ENCODE measurements at regions not wholly inside any gene's neighbourhood (a gene's known extent, or its start where the extent isn't known, plus 50 kb on each side); places are given as distances from the start of the nearest gene placed in this dataset.
A peak's percentile ranks its signal among the peaks of the same experiment; 100 is the strongest.

DNA sequence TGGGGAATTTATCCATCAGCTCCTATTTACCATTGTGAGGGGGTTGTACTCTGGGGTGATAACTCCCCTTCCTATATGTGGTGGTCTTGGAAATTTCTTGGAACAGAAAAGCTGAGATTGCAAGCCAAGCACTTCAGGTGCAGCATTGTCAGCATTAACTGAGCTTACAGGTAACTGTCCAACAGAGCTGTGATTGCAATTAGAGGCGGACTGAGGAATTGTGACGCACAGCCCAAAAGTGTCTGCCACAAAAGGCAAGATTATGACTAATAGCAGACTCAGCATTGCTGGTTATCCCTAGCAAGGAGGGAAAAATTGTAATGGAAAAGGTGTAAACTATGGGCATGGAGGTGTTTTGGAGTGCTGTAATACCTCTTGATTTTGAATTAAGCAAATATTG is 126.1 kb upstream of the AGR3 start:
- TF ChIP-seq, protein P1, sequence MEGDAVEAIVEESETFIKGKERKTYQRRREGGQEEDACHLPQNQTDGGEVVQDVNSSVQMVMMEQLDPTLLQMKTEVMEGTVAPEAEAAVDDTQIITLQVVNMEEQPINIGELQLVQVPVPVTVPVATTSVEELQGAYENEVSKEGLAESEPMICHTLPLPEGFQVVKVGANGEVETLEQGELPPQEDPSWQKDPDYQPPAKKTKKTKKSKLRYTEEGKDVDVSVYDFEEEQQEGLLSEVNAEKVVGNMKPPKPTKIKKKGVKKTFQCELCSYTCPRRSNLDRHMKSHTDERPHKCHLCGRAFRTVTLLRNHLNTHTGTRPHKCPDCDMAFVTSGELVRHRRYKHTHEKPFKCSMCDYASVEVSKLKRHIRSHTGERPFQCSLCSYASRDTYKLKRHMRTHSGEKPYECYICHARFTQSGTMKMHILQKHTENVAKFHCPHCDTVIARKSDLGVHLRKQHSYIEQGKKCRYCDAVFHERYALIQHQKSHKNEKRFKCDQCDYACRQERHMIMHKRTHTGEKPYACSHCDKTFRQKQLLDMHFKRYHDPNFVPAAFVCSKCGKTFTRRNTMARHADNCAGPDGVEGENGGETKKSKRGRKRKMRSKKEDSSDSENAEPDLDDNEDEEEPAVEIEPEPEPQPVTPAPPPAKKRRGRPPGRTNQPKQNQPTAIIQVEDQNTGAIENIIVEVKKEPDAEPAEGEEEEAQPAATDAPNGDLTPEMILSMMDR (IDR thresholded peaks at IDR 0.05; ENCODE audit: insufficient read depth, low read length): no peak
- DNase-seq (ENCODE audit: low read depth): no peak
- H3K4me3 ChIP-seq (ENCODE audit: low read depth, low read length): no peak overlapping the region

DNA sequence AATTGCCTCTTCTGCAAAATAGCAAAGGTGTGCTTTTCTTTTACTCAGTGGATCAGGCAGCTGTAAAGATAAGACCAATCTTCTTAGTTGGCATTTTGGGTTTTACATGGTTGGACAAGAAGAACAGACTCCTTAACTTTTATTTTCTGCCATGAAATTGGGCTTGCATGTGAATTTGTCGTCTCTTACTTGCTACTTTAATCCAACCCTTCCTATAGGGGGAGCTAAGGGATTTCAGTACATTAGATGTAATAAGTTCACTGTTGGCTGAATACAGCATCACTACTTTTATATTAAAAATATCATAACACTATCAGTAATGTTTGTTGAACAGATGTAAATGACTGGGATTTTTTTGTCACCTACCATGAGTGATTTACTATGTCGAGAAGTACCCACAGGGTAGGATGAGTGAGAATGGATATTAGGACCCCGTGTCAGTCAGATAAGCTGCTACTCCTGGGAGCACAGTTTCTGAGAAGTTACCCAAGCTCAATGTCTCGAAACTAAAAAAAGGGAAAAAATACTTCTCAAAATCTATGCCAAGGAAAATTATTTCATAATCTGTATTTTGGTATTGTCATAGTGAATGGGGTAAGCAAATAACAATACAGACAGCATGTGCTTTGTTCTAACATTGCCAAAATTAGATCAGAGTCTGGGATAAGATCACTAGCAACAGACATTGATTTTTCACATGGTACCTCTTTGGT is 127.4 kb upstream of the AGR3 start:
- peak; percentile 73 for DNase-seq (ENCODE audit: low read depth)
- no peak overlapping the region for H3K4me3 ChIP-seq (ENCODE audit: low read depth, low read length)
- TF ChIP-seq, protein P1 (IDR thresholded peaks at IDR 0.05; ENCODE audit: insufficient read depth, low read length): peak; percentile 42

DNA sequence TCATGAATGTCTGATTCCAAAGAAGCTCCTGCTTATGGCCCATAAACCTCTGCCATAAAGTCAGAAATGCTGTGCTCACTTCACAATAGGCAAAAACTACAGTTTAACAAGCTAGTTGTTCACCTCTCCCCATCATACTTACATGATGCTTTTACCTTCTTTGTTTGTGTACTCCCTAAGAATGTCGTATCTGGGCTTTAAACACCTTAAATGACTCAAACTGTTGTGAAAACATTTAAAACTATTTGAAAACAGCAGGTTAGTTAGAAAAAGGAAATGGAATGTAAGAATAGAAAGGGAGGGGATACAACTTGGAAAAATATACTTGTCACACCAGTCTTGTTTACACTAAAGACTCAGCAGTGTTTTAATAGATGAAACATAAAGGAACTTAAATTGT is 128.2 kb upstream of the AGR3 start:
- TF ChIP-seq, protein P1 (IDR thresholded peaks at IDR 0.05; ENCODE audit: insufficient read depth, low read length): no peak
- H3K4me3 ChIP-seq (ENCODE audit: low read depth, low read length): no peak overlapping the region
- DNase-seq (ENCODE audit: low read depth): no peak

DNA sequence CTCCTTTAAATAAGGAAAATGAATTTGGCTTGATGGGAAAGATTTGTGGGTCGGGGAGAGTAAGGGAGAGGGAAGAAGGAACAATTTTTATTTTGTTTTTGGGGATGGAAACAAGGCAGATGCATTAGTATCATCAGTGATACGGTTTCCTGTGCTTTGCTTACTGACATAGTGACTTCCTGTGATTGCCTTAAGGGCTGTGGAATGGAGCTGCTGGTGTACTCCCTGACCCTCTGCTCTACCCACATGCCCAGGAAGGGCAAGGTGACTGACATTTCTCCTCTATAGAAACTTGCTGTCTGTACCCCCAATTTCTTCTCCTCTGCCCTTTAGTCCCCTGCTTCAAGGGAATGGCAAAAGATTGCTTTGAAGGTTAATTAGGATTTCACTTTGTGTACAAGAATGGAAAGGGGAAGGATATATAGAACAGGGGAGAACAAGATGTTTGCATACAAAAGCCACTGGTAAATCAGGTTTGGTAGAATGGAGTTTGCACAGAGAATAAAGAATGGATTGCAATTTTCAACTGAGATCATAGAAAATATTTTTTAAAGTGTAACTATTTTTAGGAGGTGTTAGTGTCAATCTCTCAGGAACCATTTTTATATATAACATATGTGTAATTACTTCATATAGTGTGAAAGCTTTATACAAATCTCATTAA is 129.0 kb upstream of the AGR3 start:
- TF ChIP-seq, protein P1 (IDR thresholded peaks at IDR 0.05; ENCODE audit: insufficient read depth, low read length): no peak
- no peak for DNase-seq (ENCODE audit: low read depth)
- no peak overlapping the region for H3K4me3 ChIP-seq (ENCODE audit: low read depth, low read length)

DNA sequence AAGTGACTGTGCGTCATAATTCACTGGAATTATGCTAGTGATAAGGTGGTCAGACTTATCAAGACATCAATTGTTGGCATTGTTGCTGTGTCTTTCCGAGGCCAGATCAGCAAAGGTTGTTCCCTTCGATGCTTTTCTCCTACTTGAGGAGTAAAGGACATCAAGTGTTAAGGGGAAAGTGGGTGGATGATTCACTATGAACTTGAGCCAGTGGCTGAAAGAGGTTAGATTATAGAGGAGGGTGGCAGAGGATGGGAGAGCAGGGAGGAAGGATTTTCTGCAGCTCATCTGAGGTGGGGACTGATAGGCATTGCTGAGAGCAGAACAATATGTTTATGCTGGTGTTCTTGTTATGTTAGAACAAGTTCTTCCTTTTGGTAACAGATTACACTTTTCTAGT is 131.4 kb upstream of the AGR3 start:
- TF ChIP-seq, protein P1 (IDR thresholded peaks at IDR 0.05; ENCODE audit: insufficient read depth, low read length): no peak
- H3K4me3 ChIP-seq (ENCODE audit: low read depth, low read length): no peak overlapping the region
- DNase-seq (ENCODE audit: low read depth): peak; percentile 31

DNA sequence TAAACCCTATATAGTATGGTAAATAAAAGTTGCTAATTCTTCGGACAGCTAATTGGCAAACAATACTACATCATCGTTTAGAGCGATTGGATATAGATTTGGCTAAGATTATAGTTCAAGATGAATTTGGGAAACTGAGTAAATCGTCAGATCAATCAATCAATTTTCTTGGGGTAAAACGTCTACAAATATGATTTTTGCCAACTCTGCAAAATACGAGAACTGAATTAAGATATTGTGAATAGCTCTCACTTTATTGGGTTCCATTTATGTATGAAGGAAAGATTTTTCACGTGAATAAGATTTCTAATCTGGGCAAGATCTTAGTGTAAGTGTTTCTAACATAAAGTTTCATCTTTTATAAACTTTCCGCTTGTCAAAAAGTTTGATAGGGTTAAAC is 132.9 kb upstream of the AGR3 start:
- no peak overlapping the region for H3K4me3 ChIP-seq (ENCODE audit: low read depth, low read length)
- DNase-seq (ENCODE audit: low read depth): no peak
- TF ChIP-seq, protein P1 (IDR thresholded peaks at IDR 0.05; ENCODE audit: insufficient read depth, low read length): no peak
